IMR-90 (cell line): ENCODE measurements at regions not wholly inside any gene's neighbourhood (a gene's known extent, or its start where the extent isn't known, plus 50 kb on each side); places are given as distances from the start of the nearest gene placed in this dataset.

Source experiments
- ATAC-seq: fragments of 200-7000 bp; cut with Tn5 transposase; 2 replicates; pipeline ENCODE4 v1.9.1; 2020; ENCODE audit warnings: low read depth, mild to moderate bottlenecking, moderate library complexity
- BruUV-seq: library from RNA; stranded (reverse); fragments of 400-500 nt; replicated peaks from 2 replicates; lab custom pipeline; 2021; lab: Mats Ljungman, UMichigan
- CTCF ChIA-PET: fragments of 300-600 bp; formaldehyde crosslinking; extraction: SDS; loops from one replicate; lab custom pipeline; 2021; ENCODE audit warnings: antibody characterized with exemption; lab: Yijun Ruan, JAX
- POLR2A ChIA-PET: fragments of 300-600 bp; sonication (Branson Sonifier 250); formaldehyde crosslinking; loops from one replicate; lab custom pipeline; 2022; ENCODE audit warnings: antibody characterized with exemption; ENCODE audit not compliant: unreplicated experiment; lab: Charles Lee
- DNase-seq: peaks from one replicate; pipeline ENCODE4 v3.0.0; 2013
- H2AFZ ChIP-seq: replicated peaks from 2 replicates; pipeline ENCODE3; 2013; ENCODE audit warnings: low read length, mild to moderate bottlenecking; ENCODE audit not compliant: poor library complexity
- H2AK5ac ChIP-seq: 2 replicates; pipeline ENCODE4 v1.6.1; 2013; ENCODE audit warnings: low read depth, low read length, inconsistent platforms
- H2AK9ac ChIP-seq: replicated peaks from 2 replicates; pipeline ENCODE3; 2013; ENCODE audit warnings: mild to moderate bottlenecking, low read depth, low read length, moderate library complexity; ENCODE audit not compliant: poor library complexity
- H2BK120ac ChIP-seq: 2 replicates; pipeline ENCODE4 v1.6.1; 2013; ENCODE audit warnings: low read depth, low read length, inconsistent platforms
- H2BK15ac ChIP-seq: 3 replicates; pipeline ENCODE4 v1.6.1; 2013; ENCODE audit warnings: low read depth, low read length, inconsistent platforms
- H2BK20ac ChIP-seq: 2 replicates; pipeline ENCODE4 v1.6.1; 2013; ENCODE audit warnings: low read depth, mild to moderate bottlenecking, inconsistent platforms, low read length, moderate library complexity
- H2BK5ac ChIP-seq: 2 replicates; pipeline ENCODE4 v1.6.1; 2013; ENCODE audit warnings: mild to moderate bottlenecking, low read depth, low read length, inconsistent platforms; ENCODE audit not compliant: poor library complexity, severe bottlenecking
- H3K14ac ChIP-seq: replicated peaks from 2 replicates; pipeline ENCODE4 v1.6.1; 2013; ENCODE audit warnings: low read depth, low read length, inconsistent platforms
- H3K18ac ChIP-seq: 2 replicates; pipeline ENCODE4 v1.6.1; 2013; ENCODE audit warnings: low read depth, low read length, control low read depth
- H3K23ac ChIP-seq: 2 replicates; pipeline ENCODE4 v1.6.1; 2013; ENCODE audit warnings: low read depth, low read length, inconsistent platforms
- H3K27ac ChIP-seq: 2 replicates; pipeline ENCODE4 v1.5.1; 2013; ENCODE audit warnings: mild to moderate bottlenecking, control low read depth, low read length; ENCODE audit not compliant: insufficient read depth
- H3K27me3 ChIP-seq: 2 replicates; pipeline ENCODE4 v1.6.1; 2013; ENCODE audit warnings: low read length; ENCODE audit not compliant: control insufficient read depth, insufficient read depth
- H3K36me3 ChIP-seq: 2 replicates; pipeline ENCODE4 v1.6.1; 2013; ENCODE audit warnings: low read length, mixed read lengths; ENCODE audit not compliant: control insufficient read depth, insufficient read depth
- H3K4ac ChIP-seq: 2 replicates; pipeline ENCODE4 v1.6.1; 2013; ENCODE audit warnings: low read depth, low read length, inconsistent platforms
- H3K4me1 ChIP-seq: 2 replicates; pipeline ENCODE4 v1.6.1; 2013; ENCODE audit warnings: low read length, mixed read lengths; ENCODE audit not compliant: control insufficient read depth, insufficient read depth
- H3K4me2 ChIP-seq: 2 replicates; pipeline ENCODE4 v1.6.1; 2013; ENCODE audit warnings: low read depth, mild to moderate bottlenecking, control low read depth, low read length, moderate library complexity
- H3K4me3 ChIP-seq: 2 replicates; pipeline ENCODE4 v1.5.1; 2013; ENCODE audit warnings: low read depth, mild to moderate bottlenecking, control low read depth, low read length, moderate library complexity; ENCODE audit not compliant: insufficient read depth
- H3K56ac ChIP-seq: 2 replicates; pipeline ENCODE4 v1.6.1; 2013; ENCODE audit warnings: low read length, inconsistent platforms; ENCODE audit not compliant: insufficient read depth; ENCODE audit errors: extremely low read depth
- H3K79me1 ChIP-seq, 2 experiments: 2 replicates each; pipeline ENCODE4 v1.6.1; 2013; ENCODE audit warnings: low read length in 2 of 2, inconsistent platforms in 1 of 2, low read depth in 1 of 2
- H3K9ac ChIP-seq: 2 replicates; pipeline ENCODE4 v1.6.1; 2013; ENCODE audit warnings: low read depth, low read length, control low read depth
- H3K9me1 ChIP-seq: 2 replicates; pipeline ENCODE4 v1.6.1; 2013; ENCODE audit warnings: low read length, inconsistent platforms; ENCODE audit not compliant: insufficient read depth
- H3K9me3 ChIP-seq: 2 replicates; pipeline ENCODE4 v1.6.1; 2013; ENCODE audit warnings: low read length; ENCODE audit not compliant: control insufficient read depth, insufficient read depth
- H4K20me1 ChIP-seq: 2 replicates; pipeline ENCODE4 v1.6.1; 2013; ENCODE audit warnings: low read length, inconsistent platforms; ENCODE audit not compliant: insufficient read depth
- H4K5ac ChIP-seq: 2 replicates; pipeline ENCODE4 v1.6.1; 2013; ENCODE audit warnings: mild to moderate bottlenecking, low read depth, low read length, control low read depth
- H4K8ac ChIP-seq, 2 experiments: 2 replicates each; pipeline ENCODE4 v1.6.1; 2013; ENCODE audit warnings: low read depth in 2 of 2, low read length in 2 of 2, control low read depth in 1 of 2, inconsistent platforms in 1 of 2
- H4K91ac ChIP-seq: 2 replicates; pipeline ENCODE4 v1.6.1; 2013; ENCODE audit warnings: low read depth, low read length, inconsistent platforms; ENCODE audit not compliant: insufficient read depth
- BHLHE40 ChIP-seq: fragments of 150-350 bp; IDR thresholded peaks from 2 replicates; pipeline ENCODE4 v1.6.1; 2016; ENCODE audit warnings: mild to moderate bottlenecking, low read depth, low read length
- CEBPB ChIP-seq: IDR thresholded peaks from 2 replicates; pipeline ENCODE4 v1.6.1; 2012; ENCODE audit warnings: low read depth, low read length, improper control_type of control experiment
- CHD1 ChIP-seq: IDR thresholded peaks from 2 replicates; pipeline ENCODE4 v1.6.1; 2012; ENCODE audit warnings: low read depth, low read length, improper control_type of control experiment
- CTCF ChIP-seq: conservative IDR thresholded peaks from 2 replicates; pipeline ENCODE4 v1.5.1; 2012; ENCODE audit warnings: mild to moderate bottlenecking, low read depth, low read length, improper control_type of control experiment
- ELK1 ChIP-seq: fragments of 150-350 bp; IDR thresholded peaks from 2 replicates; pipeline ENCODE4 v1.6.1; 2016; ENCODE audit warnings: low read depth, mild to moderate bottlenecking, low read length, moderate library complexity, borderline replicate concordance
- FOS ChIP-seq: fragments of 150-350 bp; IDR thresholded peaks from 2 replicates; pipeline ENCODE4 v1.6.1; 2016; ENCODE audit warnings: low read depth, low read length
- MAFK ChIP-seq: IDR thresholded peaks from 2 replicates; pipeline ENCODE4 v1.6.1; 2012; ENCODE audit warnings: low read depth, low read length, improper control_type of control experiment
- MXI1 ChIP-seq: IDR thresholded peaks from 2 replicates; pipeline ENCODE4 v1.6.1; 2012; ENCODE audit warnings: low read depth, mild to moderate bottlenecking, low read length, moderate library complexity, borderline replicate concordance
- NFE2L2 ChIP-seq: fragments of 150-350 bp; IDR thresholded peaks from 2 replicates; pipeline ENCODE4 v1.6.1; 2016; ENCODE audit warnings: low read depth, mild to moderate bottlenecking, low read length
- POLR2A ChIP-seq: IDR thresholded peaks from 2 replicates; pipeline ENCODE4 v1.6.1; 2012; ENCODE audit warnings: mild to moderate bottlenecking, low read depth, low read length
- RAD21 ChIP-seq: IDR thresholded peaks from 2 replicates; pipeline ENCODE4 v1.6.1; 2012; ENCODE audit warnings: low read length, improper control_type of control experiment
- RCOR1 ChIP-seq: IDR thresholded peaks from 2 replicates; pipeline ENCODE4 v1.6.1; 2012; ENCODE audit warnings: mild to moderate bottlenecking, low read length, improper control_type of control experiment; ENCODE audit not compliant: insufficient replicate concordance
- RFX5 ChIP-seq: IDR thresholded peaks from 2 replicates; pipeline ENCODE4 v1.8.0; 2012; ENCODE audit warnings: low read depth, mild to moderate bottlenecking, low read length, moderate library complexity
- SMC3 ChIP-seq: fragments of 150-350 bp; IDR thresholded peaks from 2 replicates; pipeline ENCODE4 v1.6.1; 2016; ENCODE audit warnings: low read depth, mild to moderate bottlenecking, antibody characterized with exemption, low read length, moderate library complexity
- WGBS, 2 experiments: methylation state at CpG; one replicate each; pipeline versions ENCODE4 v1.1.5 to v1.1.7; 2013; ENCODE audit warnings: missing lambda C conversion rate in 2 of 2; ENCODE audit not compliant: insufficient read length in 1 of 2; ENCODE audit errors: extremely low coverage in 2 of 2; 5-methylcytosine and 5-hydroxymethylcytosine counted together
- dilution Hi-C: fragments of 300-500 bp; cut with HindIII; formaldehyde crosslinking; loops from one replicate; pipeline ENCODE4 v1.14.3; 2018; ENCODE audit warnings: low sequenced_read_pairs; ENCODE audit not compliant: unreplicated experiment
- in situ Hi-C: fragments of 300-500 bp; cut with MboI; formaldehyde crosslinking; loops from 3 replicates; pipeline ENCODE4 v1.14.3; 2019; ENCODE audit warnings: low sequenced_read_pairs, inconsistent platforms, mixed read lengths
- intact Hi-C: fragments of 100-400 bp; cut with micrococcal nuclease; formaldehyde crosslinking; loops from 2 replicates; pipeline ENCODE4 v1.10.0; 2022
- TF ChIP-seq, protein P1 (sequence below): fragments of 150-350 bp; IDR thresholded peaks from 2 replicates; pipeline ENCODE4 v1.6.1; 2017; ENCODE audit warnings: mild to moderate bottlenecking, antibody characterized with exemption, low read length, low read depth

DNA sequence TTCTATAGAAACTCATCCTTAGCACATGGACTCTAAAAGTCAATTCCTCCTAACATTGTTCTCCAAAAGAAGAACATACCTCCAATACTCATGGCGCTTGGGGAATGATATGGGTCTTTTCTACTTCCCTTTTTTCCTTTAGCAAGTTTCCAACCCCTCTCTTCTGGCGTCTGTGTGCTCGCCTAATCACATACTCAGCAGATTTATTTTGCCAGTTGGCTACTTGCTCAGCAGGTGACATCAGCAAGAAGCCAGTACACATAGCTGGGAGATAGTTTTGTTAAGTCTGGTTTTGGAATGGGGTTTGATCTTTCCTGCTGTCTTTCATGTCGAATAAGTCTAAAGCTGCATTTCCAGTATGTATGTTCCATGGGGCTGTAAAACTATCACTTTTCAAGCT is 193.8 kb downstream of the POM121L12 start:
- no peaks in the 10 kb centered on the region for H3K4me1 ChIP-seq
- no TSS peak for BruUV-seq
- dilution Hi-C loops = no loop called here
- POLR2A ChIA-PET = no interaction called here
- no peak overlapping the region for H3K56ac ChIP-seq
- 0 out of 2 replicates have a peak, but pooled peaks cover 6% of the 10 kb centered on the region for H3K9me3 ChIP-seq
- WGBS, 2 experiments = no CpG with 5 or more reads among the region's 4 CpGs
- H3K23ac ChIP-seq = no peak overlapping the region
- H4K91ac ChIP-seq = no peak overlapping the region
- no peaks in the 10 kb centered on the region for H3K36me3 ChIP-seq
- H3K27me3 ChIP-seq = no peaks in the 10 kb centered on the region
- TF ChIP-seq SMC3 (no peak), RCOR1 (no peak), CTCF (no peak), MXI1 (no peak), BHLHE40 (no peak), CEBPB (no peak), RFX5 (no peak), FOS (no peak), MAFK (no peak), NFE2L2 (no peak), ELK1 (no peak), RAD21 (no peak), CHD1 (no peak), POLR2A (no peak)
- TF ChIP-seq, protein P1, sequence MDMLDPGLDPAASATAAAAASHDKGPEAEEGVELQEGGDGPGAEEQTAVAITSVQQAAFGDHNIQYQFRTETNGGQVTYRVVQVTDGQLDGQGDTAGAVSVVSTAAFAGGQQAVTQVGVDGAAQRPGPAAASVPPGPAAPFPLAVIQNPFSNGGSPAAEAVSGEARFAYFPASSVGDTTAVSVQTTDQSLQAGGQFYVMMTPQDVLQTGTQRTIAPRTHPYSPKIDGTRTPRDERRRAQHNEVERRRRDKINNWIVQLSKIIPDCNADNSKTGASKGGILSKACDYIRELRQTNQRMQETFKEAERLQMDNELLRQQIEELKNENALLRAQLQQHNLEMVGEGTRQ = no peak
- DNase-seq = no peak
- no peak overlapping the region for H2AK5ac ChIP-seq
- H3K4me2 ChIP-seq = no peak overlapping the region
- ATAC-seq = no peak
- no peak overlapping the region for H3K4ac ChIP-seq
- no peak overlapping the region for H2BK120ac ChIP-seq
- CTCF ChIA-PET = no interaction called here
- no peak overlapping the region for H2AK9ac ChIP-seq
- no peak overlapping the region for H4K8ac ChIP-seq
- intact Hi-C loops = no loop called here
- no peak overlapping the region for H2BK15ac ChIP-seq
- no peak overlapping the region for H3K14ac ChIP-seq
- no peaks in the 10 kb centered on the region for H3K9me1 ChIP-seq
- H3K18ac ChIP-seq = no peak overlapping the region
- no peak overlapping the region for H4K5ac ChIP-seq
- no peak overlapping the region for H2BK20ac ChIP-seq
- in situ Hi-C loops = no loop called here
- no peaks in the 10 kb centered on the region for H3K79me1 ChIP-seq
- H4K20me1 ChIP-seq = no peaks in the 10 kb centered on the region
- no peak overlapping the region for H2AFZ ChIP-seq
- H2BK5ac ChIP-seq = no peak overlapping the region
- no peak overlapping the region for H3K4me3 ChIP-seq
- H3K27ac ChIP-seq = no peak overlapping the region
- no peak overlapping the region for H3K9ac ChIP-seq
